ENCODE measurements at regions not wholly inside any gene's neighbourhood (a gene's known extent, or its start where the extent isn't known, plus 50 kb on each side); places are given as distances from the start of the nearest gene placed in this dataset.

DNA sequence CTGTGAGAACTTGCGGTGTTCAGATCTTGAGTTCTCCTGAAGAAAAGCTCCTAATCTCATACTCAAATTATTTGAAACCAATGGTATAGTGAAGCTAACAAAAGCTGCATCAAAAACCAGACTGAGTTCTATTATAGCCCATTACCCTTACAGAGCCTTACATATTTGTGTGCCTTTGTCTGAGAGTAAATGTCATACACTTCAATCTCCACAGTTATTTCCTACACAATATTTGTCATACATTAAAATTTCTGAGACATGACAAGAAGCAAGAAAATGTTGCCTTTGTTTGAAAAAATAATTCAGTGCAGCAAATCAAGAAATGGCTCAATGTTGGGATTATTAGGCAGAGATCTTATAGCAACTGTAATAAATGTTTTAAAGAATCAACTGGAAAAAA lies 776.1 kb upstream of the MBL2 start:
- TF ChIP-seq TAF1 (IDR thresholded peaks at IDR 0.05; ENCODE audit: low read depth) (no peak), CTCF (IDR thresholded peaks at IDR 0.05; ENCODE audit: poor library complexity, severe bottlenecking) (no peak)
